Left lung (tissue), 4 donors: ENCODE measurements at regions not wholly inside any gene's neighbourhood (a gene's known extent, or its start where the extent isn't known, plus 50 kb on each side); places are given as distances from the start of the nearest gene placed in this dataset.

ENCODE experiments used
- ATAC-seq: fragments of 200-7000 bp; cut with Tn5 transposase; one replicate; pipeline ENCODE4 v1.9.1; 2020; ENCODE audit warnings: moderate library complexity
- DNase-seq, 4 donors: peaks; one replicate each; pipeline ENCODE4 v3.0.0-alpha.2; 2013 to 2020
- H3K27ac ChIP-seq, 2 donors: fragments of 200-600 bp; sonication (generic) in 1 of 2; one replicate each; pipeline versions ENCODE4 v1.5.0 to v1.8.0; 2020 to 2021
- H3K27me3 ChIP-seq, 2 donors: fragments of 200-600 bp; sonication (generic) in 1 of 2; one replicate each; pipeline versions ENCODE4 v1.5.0 to v1.8.0; 2020 to 2021
- H3K36me3 ChIP-seq, 2 donors: fragments of 200-600 bp; sonication (generic) in 1 of 2; one replicate each; pipeline versions ENCODE4 v1.5.0 to v1.8.0; 2020 to 2021
- H3K4me1 ChIP-seq, 2 donors: fragments of 200-600 bp; one replicate each; pipeline ENCODE4 v1.8.0; 2021
- H3K4me3 ChIP-seq, 2 donors: fragments of 200-600 bp; sonication (generic) in 1 of 2; one replicate each; pipeline versions ENCODE4 v1.5.0 to v1.8.0; 2020 to 2021; ENCODE audit warnings: mild to moderate bottlenecking in 1 of 2
- H3K9me3 ChIP-seq, 2 donors: fragments of 200-600 bp; sonication (generic) in 1 of 2; one replicate each; pipeline versions ENCODE4 v1.5.0 to v1.8.0; 2020 to 2021
- intact Hi-C, 2 donors: fragments of 100-400 bp; cut with DNase I; formaldehyde crosslinking; loops; one replicate each; pipeline versions ENCODE4 v1.11.2 to v1.14.2; 2022
- TF ChIP-seq, protein P1 (sequence below), 2 donors: fragments of 200-600 bp; sonication (generic) in 1 of 2; IDR thresholded peaks; one replicate each; pipeline versions ENCODE4 v1.5.0 to v1.8.0; 2021; ENCODE audit warnings: antibody characterized with exemption in 2 of 2
- donor health status: DM: no; HTN: yes; CAD: no.
- donor health status: DM: no; HTN: no; CAD: no.

DNA sequence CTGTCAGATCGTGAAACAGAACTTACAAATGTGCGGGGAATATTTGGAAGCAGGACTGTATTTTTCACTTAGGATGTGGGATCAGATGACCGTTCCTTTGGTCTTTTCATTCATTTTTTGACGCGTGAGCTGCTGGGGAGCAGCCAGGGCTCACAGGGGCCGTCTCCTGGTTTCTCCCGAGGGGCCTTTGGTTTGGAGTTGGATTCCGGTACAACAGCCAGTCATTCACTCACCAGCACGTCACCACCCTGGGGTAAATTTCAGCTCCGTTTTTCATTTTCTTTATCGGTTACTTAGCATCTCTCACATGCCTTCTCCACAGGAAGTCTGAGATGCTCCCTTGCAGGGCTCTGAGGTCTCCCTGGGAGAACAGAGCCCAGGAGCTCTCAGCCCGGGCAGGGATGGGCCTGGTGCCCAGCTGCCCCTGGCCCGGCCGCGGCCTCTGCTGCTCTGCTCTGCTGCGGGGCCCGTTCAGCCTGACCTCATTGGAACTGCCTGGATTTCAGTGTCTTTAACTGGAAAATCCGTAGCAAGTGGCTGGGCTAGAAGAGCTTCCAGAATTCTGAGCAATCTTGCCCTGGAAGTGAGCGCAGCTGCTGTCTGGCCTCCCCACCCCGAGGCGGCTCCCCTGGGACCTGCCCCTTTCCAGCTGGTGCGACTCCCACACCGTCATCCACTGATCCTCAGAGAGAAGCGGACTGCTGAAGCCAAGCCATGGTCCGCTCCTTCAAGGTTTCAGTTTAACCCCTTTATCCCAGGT, 335.6 kb downstream of the EIPR1 start:
- intact Hi-C loops = no loop called here
- Histone ChIP-seq H3K4me3 (no peak overlapping the region), H3K27ac (no peak overlapping the region), H3K36me3 (no peaks in the 10 kb centered on the region), H3K4me1 (no peaks in the 10 kb centered on the region), H3K9me3 (no peaks in the 10 kb centered on the region), H3K27me3 (peaks cover 0 to 3% of the 10 kb centered on the region in 2 donors)
- DNase-seq (peak in 2 of 4 donors; percentile 3 to 7), ATAC-seq (no peak)
- TF ChIP-seq, protein P1, sequence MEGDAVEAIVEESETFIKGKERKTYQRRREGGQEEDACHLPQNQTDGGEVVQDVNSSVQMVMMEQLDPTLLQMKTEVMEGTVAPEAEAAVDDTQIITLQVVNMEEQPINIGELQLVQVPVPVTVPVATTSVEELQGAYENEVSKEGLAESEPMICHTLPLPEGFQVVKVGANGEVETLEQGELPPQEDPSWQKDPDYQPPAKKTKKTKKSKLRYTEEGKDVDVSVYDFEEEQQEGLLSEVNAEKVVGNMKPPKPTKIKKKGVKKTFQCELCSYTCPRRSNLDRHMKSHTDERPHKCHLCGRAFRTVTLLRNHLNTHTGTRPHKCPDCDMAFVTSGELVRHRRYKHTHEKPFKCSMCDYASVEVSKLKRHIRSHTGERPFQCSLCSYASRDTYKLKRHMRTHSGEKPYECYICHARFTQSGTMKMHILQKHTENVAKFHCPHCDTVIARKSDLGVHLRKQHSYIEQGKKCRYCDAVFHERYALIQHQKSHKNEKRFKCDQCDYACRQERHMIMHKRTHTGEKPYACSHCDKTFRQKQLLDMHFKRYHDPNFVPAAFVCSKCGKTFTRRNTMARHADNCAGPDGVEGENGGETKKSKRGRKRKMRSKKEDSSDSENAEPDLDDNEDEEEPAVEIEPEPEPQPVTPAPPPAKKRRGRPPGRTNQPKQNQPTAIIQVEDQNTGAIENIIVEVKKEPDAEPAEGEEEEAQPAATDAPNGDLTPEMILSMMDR (IDR thresholded peaks at IDR 0.05) = no peak

DNA sequence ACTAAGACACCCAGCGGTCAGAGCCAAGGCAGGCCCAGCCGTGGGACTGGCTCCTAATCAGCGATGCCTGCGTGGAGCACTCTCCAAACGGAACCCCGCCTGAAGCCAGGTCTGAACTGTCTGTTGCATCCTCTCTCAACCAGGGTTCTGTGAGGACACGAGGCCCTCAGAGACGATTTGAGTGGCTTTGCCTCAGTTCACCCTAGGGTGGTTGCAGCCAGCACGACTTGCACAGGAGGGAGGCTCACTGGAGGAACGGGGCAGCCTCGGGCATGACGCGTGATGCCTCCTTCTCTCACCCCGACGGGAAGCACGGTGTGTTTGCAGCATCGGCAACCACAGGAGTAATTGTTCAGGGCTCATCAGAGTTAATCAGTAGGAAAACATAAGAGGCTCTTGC, 336.4 kb downstream of the EIPR1 start:
- no peak for ATAC-seq
- Histone ChIP-seq H3K27ac (no peak overlapping the region), H3K36me3 (no peaks in the 10 kb centered on the region), H3K4me3 (no peak overlapping the region), H3K27me3 (peaks cover 0 to 3% of the 10 kb centered on the region in 2 donors), H3K4me1 (no peaks in the 10 kb centered on the region), H3K9me3 (no peaks in the 10 kb centered on the region)
- intact Hi-C loops = no loop called here
- TF ChIP-seq, protein P1 (IDR thresholded peaks at IDR 0.05) = no peak
- peak in 1 of 4 donors; percentile 57 for DNase-seq

DNA sequence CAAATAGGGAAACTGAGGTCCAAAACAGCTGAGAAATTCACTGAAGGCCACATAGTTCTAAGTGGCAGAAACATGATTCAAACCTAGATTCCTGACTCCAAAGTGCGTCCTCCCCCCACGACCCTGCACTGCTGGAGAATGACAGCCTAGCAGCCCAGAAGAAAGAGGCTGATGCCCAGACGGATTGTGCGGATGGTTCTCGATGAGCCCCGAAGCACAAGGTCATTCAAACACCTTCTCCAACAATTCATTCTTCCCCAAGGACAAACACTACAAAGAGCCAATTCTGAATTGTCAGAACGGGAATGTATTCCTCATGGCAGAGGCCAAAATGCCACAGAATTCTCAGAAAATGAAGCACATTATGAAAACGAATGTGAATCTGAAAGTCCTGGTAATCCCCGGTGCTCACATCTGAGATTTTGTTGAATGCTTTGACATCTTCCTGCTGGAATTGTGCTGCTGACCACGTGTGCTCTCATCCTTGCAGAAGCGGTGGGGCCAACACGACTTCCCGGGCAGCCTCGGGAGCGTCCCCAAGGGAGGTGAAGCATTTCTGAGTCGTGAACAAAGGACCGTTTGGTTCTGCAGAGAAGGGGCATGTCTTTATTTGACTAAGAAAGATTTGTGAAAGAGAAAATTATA, 337.0 kb downstream of the EIPR1 start:
- no peak for ATAC-seq
- intact Hi-C loops = no loop called here
- Histone ChIP-seq H3K27ac (no peak overlapping the region), H3K4me1 (no peaks in the 10 kb centered on the region), H3K4me3 (no peak overlapping the region), H3K9me3 (no peaks in the 10 kb centered on the region), H3K27me3 (peaks cover 0 to 3% of the 10 kb centered on the region in 2 donors), H3K36me3 (no peaks in the 10 kb centered on the region)
- no peak for DNase-seq
- TF ChIP-seq, protein P1 (IDR thresholded peaks at IDR 0.05) = no peak

DNA sequence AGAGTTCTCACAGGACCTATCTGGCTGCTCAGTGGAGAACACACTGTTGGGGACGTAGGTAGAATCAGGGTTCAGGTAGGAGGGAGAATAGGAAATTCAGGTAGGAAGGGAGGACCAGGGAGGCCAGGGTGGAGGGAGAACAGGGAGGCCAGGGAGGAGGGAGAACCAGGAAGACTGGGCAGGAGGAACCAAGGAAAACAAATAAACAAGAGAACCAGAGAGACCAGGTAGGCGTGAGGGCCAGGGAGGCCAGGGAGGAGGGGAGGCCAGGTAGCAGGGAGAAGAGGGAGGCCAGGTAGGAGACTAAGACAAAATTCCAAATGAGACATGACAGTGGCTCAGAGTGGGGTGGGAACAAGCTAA, 337.6 kb downstream of the EIPR1 start:
- DNase-seq (no peak), ATAC-seq (no peak)
- H3K27ac ChIP-seq = no peak overlapping the region
- no peaks in the 10 kb centered on the region for H3K9me3 ChIP-seq
- no peaks in the 10 kb centered on the region for H3K4me1 ChIP-seq
- H3K27me3 ChIP-seq = peaks cover 0 to 3% of the 10 kb centered on the region in 2 donors
- H3K36me3 ChIP-seq = no peaks in the 10 kb centered on the region
- TF ChIP-seq, protein P1 (IDR thresholded peaks at IDR 0.05) = no peak
- no peak overlapping the region for H3K4me3 ChIP-seq
- intact Hi-C loops = no loop called here

DNA sequence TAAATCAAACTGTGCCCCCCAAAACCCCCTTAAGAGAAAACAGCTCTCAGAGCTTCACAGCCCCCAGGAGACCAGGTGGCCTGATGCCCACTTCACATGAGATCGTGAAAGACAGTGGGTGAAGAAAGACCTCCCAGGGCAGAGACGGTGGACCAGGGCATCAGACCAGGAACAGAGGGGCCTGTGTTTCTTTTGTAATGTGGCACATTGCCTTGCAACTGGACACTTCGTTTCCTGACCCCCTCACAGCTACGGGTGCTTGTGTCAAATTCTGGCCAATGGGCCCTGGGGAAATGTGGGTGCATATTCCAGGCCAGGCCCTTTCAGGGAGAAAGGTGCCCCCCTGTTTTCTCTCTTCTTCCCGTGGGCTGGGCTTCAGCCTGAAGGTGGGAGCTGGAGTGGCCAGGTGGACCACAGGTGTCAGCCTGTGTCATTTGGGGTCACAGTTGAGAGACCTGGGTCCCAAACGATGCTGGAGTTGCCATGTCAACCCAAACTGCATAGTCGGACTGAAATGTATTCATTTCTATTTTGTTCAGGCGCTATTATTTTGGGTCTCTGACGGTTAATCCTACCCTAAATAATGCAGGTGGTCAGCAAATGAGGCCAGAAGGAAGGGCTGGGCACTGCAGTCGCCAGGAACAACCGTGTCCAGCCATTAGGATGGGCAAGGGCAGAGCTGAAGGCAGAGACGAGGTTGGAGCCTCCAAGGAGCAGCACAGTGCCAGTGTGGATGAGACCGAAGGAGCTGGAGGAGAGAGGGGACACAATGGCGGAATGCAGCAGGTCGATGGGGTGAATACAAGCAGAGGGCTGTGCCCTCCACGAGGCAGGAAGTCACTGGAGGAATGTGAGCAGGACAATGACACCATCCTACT, 338.2 kb downstream of the EIPR1 start:
- TF ChIP-seq, protein P1 (IDR thresholded peaks at IDR 0.05) = no peak
- no peak overlapping the region for H3K4me3 ChIP-seq

More for the DNA sequence above, 338.2 kb downstream of the EIPR1 start:
- Histone ChIP-seq H3K9me3 (no peaks in the 10 kb centered on the region), H3K27ac (no peak overlapping the region), H3K4me1 (no peaks in the 10 kb centered on the region), H3K36me3 (no peaks in the 10 kb centered on the region), H3K27me3 (peaks cover 0 to 3% of the 10 kb centered on the region in 2 donors)
- ATAC-seq (no peak), DNase-seq (no peak)
- intact Hi-C loops = no loop called here
